H9 (cell line): ENCODE measurements at regions not wholly inside any gene's neighbourhood (a gene's known extent, or its start where the extent isn't known, plus 50 kb on each side); places are given as distances from the start of the nearest gene placed in this dataset.

Experiments used
- DNase-seq: peaks from one replicate; pipeline ENCODE4 v3.0.0-alpha.2; 2017
- H2AFZ ChIP-seq: one replicate; pipeline ENCODE4 v1.6.1; 2013; ENCODE audit warnings: mild to moderate bottlenecking, low read length, control low read depth, moderate library complexity
- H2AK5ac ChIP-seq: 2 replicates; pipeline ENCODE4 v1.6.1; 2013; ENCODE audit warnings: low read length, control low read depth, mixed read lengths; ENCODE audit not compliant: insufficient read length
- H2BK120ac ChIP-seq: one replicate; pipeline ENCODE4 v1.6.1; 2013; ENCODE audit warnings: low read depth, mild to moderate bottlenecking, low read length, control low read depth, inconsistent platforms; ENCODE audit not compliant: poor library complexity, severe bottlenecking
- H2BK12ac ChIP-seq: 2 replicates; pipeline ENCODE4 v1.6.1; 2013; ENCODE audit warnings: low read length, control low read depth, mixed read lengths, low read depth; ENCODE audit not compliant: insufficient read length
- H2BK15ac ChIP-seq: 2 replicates; pipeline ENCODE4 v1.6.1; 2013; ENCODE audit warnings: low read depth, low read length, control low read depth
- H2BK20ac ChIP-seq: one replicate; pipeline ENCODE4 v1.6.1; 2013; ENCODE audit warnings: low read depth, mild to moderate bottlenecking, low read length, control low read depth, inconsistent platforms; ENCODE audit not compliant: poor library complexity, severe bottlenecking
- H2BK5ac ChIP-seq: 2 replicates; pipeline ENCODE4 v1.6.1; 2013; ENCODE audit warnings: low read length, control low read depth, mixed read lengths; ENCODE audit not compliant: insufficient read length
- H3K14ac ChIP-seq: 2 replicates; pipeline ENCODE4 v1.6.1; 2013; ENCODE audit warnings: low read length, control low read depth; ENCODE audit not compliant: insufficient read depth
- H3K18ac ChIP-seq: 2 replicates; pipeline ENCODE4 v1.6.1; 2013; ENCODE audit warnings: low read depth, mild to moderate bottlenecking, mixed read lengths, low read length, control low read depth; ENCODE audit not compliant: insufficient read length
- H3K23ac ChIP-seq: 2 replicates; pipeline ENCODE4 v1.6.1; 2013; ENCODE audit warnings: low read length, control low read depth, mixed read lengths, low read depth; ENCODE audit not compliant: insufficient read length
- H3K23me2 ChIP-seq: 2 replicates; pipeline ENCODE4 v1.6.1; 2013; ENCODE audit warnings: low read depth, mild to moderate bottlenecking, mixed read lengths, low read length, control low read depth; ENCODE audit not compliant: insufficient read length, poor library complexity, severe bottlenecking
- H3K27ac ChIP-seq: 2 replicates; pipeline ENCODE4 v1.5.1; 2013; ENCODE audit warnings: low read length, control low read depth, mixed read lengths, low read depth; ENCODE audit not compliant: insufficient read length
- H3K27me3 ChIP-seq: 2 replicates; pipeline ENCODE4 v1.6.1; 2013; ENCODE audit warnings: low read length, control low read depth, inconsistent platforms; ENCODE audit not compliant: insufficient read depth
- H3K4ac ChIP-seq: 2 replicates; pipeline ENCODE4 v1.6.1; 2013; ENCODE audit warnings: low read depth, mild to moderate bottlenecking, control low read depth, inconsistent platforms, low read length, moderate library complexity
- H3K4me1 ChIP-seq: 2 replicates; pipeline ENCODE4 v1.6.1; 2013; ENCODE audit warnings: low read length, control low read depth, inconsistent platforms; ENCODE audit not compliant: insufficient read depth
- H3K4me2 ChIP-seq: 2 replicates; pipeline ENCODE4 v1.6.1; 2013; ENCODE audit warnings: low read length, control low read depth, mixed read lengths; ENCODE audit not compliant: insufficient read length, insufficient read depth
- H3K56ac ChIP-seq: 2 replicates; pipeline ENCODE4 v1.6.1; 2013; ENCODE audit warnings: low read depth, mild to moderate bottlenecking, mixed read lengths, low read length, control low read depth; ENCODE audit not compliant: insufficient read length
- H3K79me1 ChIP-seq: 2 replicates; pipeline ENCODE4 v1.6.1; 2013; ENCODE audit warnings: low read depth, mild to moderate bottlenecking, moderate library complexity, low read length, control low read depth, inconsistent platforms; ENCODE audit not compliant: insufficient read depth, poor library complexity, severe bottlenecking
- H3K79me2 ChIP-seq: 2 replicates; pipeline ENCODE4 v1.6.1; 2013; ENCODE audit warnings: low read length, control low read depth, inconsistent platforms; ENCODE audit not compliant: insufficient read depth
- H3K9ac ChIP-seq: 2 replicates; pipeline ENCODE4 v1.6.1; 2013; ENCODE audit warnings: low read length, control low read depth, mixed read lengths; ENCODE audit not compliant: insufficient read length; ENCODE audit errors: extremely low read depth
- H3K9me3 ChIP-seq: one replicate; pipeline ENCODE4 v1.6.1; 2013; ENCODE audit warnings: low read depth, low read length, inconsistent platforms; ENCODE audit not compliant: control insufficient read depth
- H3T11ph ChIP-seq: one replicate; pipeline ENCODE4 v1.6.1; 2013; ENCODE audit warnings: mild to moderate bottlenecking, low read length, control low read depth, inconsistent platforms
- H4K20me1 ChIP-seq: one replicate; pipeline ENCODE4 v1.6.1; 2013; ENCODE audit not compliant: control insufficient read depth, insufficient read length, insufficient read depth
- H4K5ac ChIP-seq: 2 replicates; pipeline ENCODE4 v1.6.1; 2013; ENCODE audit warnings: low read depth, mild to moderate bottlenecking, mixed read lengths, low read length, control low read depth; ENCODE audit not compliant: insufficient read length
- H4K8ac ChIP-seq: replicated peaks from 2 replicates; pipeline ENCODE4 v1.6.1; 2013; ENCODE audit warnings: low read length, control low read depth, mixed read lengths, low read depth; ENCODE audit not compliant: insufficient read length
- H4K91ac ChIP-seq: 2 replicates; pipeline ENCODE4 v1.6.1; 2013; ENCODE audit warnings: low read depth, mild to moderate bottlenecking, moderate library complexity, mixed read lengths, low read length, control low read depth; ENCODE audit not compliant: insufficient read length
- H3K27ac Mint-ChIP-seq, 3 experiments: 2 replicates in 2 of 3; 3 replicates in 1 of 3; pipeline ENCODE4 v1.8.0; 2020 to 2021; ENCODE audit warnings: mixed read lengths in 3 of 3, mild to moderate bottlenecking in 1 of 3, moderate library complexity in 1 of 3
- H3K27me3 Mint-ChIP-seq: 2 replicates; pipeline ENCODE4 v1.8.0; 2021; ENCODE audit warnings: low read depth, mild to moderate bottlenecking, moderate library complexity, mixed read lengths
- H3K36me3 Mint-ChIP-seq, 3 experiments: 2 replicates in 2 of 3; 3 replicates in 1 of 3; pipeline ENCODE4 v1.8.0; 2020 to 2021; ENCODE audit warnings: low read depth in 3 of 3, mixed read lengths in 3 of 3; ENCODE audit not compliant: insufficient read depth in 1 of 3
- H3K4me1 Mint-ChIP-seq, 2 experiments: 2 replicates each; pipeline ENCODE4 v1.8.0; 2020; ENCODE audit warnings: mixed read lengths in 2 of 2
- H3K4me3 Mint-ChIP-seq, 2 experiments: 2 replicates in 1 of 2; 3 replicates in 1 of 2; pipeline ENCODE4 v1.8.0; 2020 to 2021; ENCODE audit warnings: mild to moderate bottlenecking in 2 of 2, mixed read lengths in 2 of 2, moderate library complexity in 1 of 2
- H3K9me3 Mint-ChIP-seq, 2 experiments: 2 replicates in 1 of 2; 3 replicates in 1 of 2; pipeline ENCODE4 v1.8.0; 2020; ENCODE audit warnings: mild to moderate bottlenecking in 2 of 2, mixed read lengths in 2 of 2, moderate library complexity in 1 of 2
- WGBS: extraction: QIAGEN DNeasy Blood & Tissue Kit; methylation state at CpG from one replicate; pipeline ENCODE4 v1.1.7; 2013; ENCODE audit warnings: missing lambda C conversion rate, low lambda C conversion rate, mixed read lengths; ENCODE audit not compliant: insufficient read length; ENCODE audit errors: extremely low coverage; 5-methylcytosine and 5-hydroxymethylcytosine counted together
- TF ChIP-seq, protein P1 (sequence below): fragments of 200-600 bp; sonication (generic); conservative IDR thresholded peaks from 3 replicates; pipeline ENCODE4 v1.8.0; 2021; ENCODE audit warnings: antibody characterized with exemption, mild to moderate bottlenecking

DNA sequence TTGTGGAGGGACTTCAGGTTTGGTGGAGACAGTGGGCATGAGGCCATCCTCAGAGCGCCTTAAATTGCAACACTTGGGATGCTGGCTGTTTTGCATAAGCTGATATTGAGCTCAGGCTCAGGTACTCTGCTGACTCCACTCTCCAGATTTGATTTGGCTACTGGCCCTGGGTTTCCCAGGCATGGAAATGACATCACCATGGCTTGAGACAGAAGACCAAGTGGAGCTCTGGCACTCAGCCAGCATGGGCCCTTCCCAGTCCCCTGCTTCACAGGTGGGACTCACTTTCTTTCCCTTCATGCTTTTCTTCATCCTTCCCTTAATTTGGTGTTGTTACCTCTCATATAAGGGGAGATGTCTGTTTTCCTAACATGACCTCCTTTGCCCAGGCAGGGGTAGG lies 72.0 kb upstream of the IL12B start:
- Histone ChIP-seq H3K18ac (no peak overlapping the region), H3K27me3 (no peaks in the 10 kb centered on the region), H3K9ac (no peak overlapping the region), H3K27ac (no peak overlapping the region), H3K79me2 (no peaks in the 10 kb centered on the region), H4K20me1 (no peaks in the 10 kb centered on the region), H2BK12ac (no peak overlapping the region), H3K79me1 (no peaks in the 10 kb centered on the region), H3K4me2 (no peak overlapping the region), H2AFZ (no peak overlapping the region), H3K23ac (no peak overlapping the region), H3K4ac (no peak overlapping the region), H2BK120ac (no peak overlapping the region), H2AK5ac (no peak overlapping the region), H3K23me2 (no peaks in the 10 kb centered on the region), H3K56ac (no peak overlapping the region), H3K14ac (no peak overlapping the region), H4K8ac (no peak overlapping the region), H3K4me1 (no peaks in the 10 kb centered on the region; the same call in 1 of the 2 replicates), H2BK15ac (no peak overlapping the region), H3K9me3 (no peaks in the 10 kb centered on the region), H2BK5ac (no peak overlapping the region), H2BK20ac (no peak overlapping the region), H3T11ph (no peak overlapping the region), H4K91ac (no peak overlapping the region), H4K5ac (no peak overlapping the region)
- DNase-seq = no peak
- TF ChIP-seq, protein P1, sequence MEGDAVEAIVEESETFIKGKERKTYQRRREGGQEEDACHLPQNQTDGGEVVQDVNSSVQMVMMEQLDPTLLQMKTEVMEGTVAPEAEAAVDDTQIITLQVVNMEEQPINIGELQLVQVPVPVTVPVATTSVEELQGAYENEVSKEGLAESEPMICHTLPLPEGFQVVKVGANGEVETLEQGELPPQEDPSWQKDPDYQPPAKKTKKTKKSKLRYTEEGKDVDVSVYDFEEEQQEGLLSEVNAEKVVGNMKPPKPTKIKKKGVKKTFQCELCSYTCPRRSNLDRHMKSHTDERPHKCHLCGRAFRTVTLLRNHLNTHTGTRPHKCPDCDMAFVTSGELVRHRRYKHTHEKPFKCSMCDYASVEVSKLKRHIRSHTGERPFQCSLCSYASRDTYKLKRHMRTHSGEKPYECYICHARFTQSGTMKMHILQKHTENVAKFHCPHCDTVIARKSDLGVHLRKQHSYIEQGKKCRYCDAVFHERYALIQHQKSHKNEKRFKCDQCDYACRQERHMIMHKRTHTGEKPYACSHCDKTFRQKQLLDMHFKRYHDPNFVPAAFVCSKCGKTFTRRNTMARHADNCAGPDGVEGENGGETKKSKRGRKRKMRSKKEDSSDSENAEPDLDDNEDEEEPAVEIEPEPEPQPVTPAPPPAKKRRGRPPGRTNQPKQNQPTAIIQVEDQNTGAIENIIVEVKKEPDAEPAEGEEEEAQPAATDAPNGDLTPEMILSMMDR = no peak
- Mint-ChIP-seq H3K4me1 (peaks cover 4% of the 10 kb centered on the region in 2 experiments; a peak in 2 of 4 replicates), H3K4me3 (no peak overlapping the region), H3K27me3 (peaks cover 2% of the 10 kb centered on the region; the same call in 1 of the 2 replicates), H3K36me3 (no peaks in the 10 kb centered on the region), H3K27ac (no peak overlapping the region), H3K9me3 (no peaks in the 10 kb centered on the region)
- WGBS = no CpG with 5 or more reads among the region's 1 CpG
